Osteocyte (in vitro differentiated cells): ENCODE measurements at regions not wholly inside any gene's neighbourhood (a gene's known extent, or its start where the extent isn't known, plus 50 kb on each side); places are given as distances from the start of the nearest gene placed in this dataset.

Experiments used
- DNase-seq: peaks from one replicate; pipeline ENCODE4 v3.0.0; 2021; ENCODE audit warnings: mixed read lengths; ENCODE audit not compliant: unreplicated experiment; ENCODE audit errors: extremely low spot score
- H3K27ac Mint-ChIP-seq: one replicate; pipeline ENCODE4 v1.8.0; 2021; ENCODE audit warnings: mild to moderate bottlenecking, mixed read lengths; ENCODE audit not compliant: unreplicated experiment
- H3K27me3 Mint-ChIP-seq: one replicate; pipeline ENCODE4 v1.8.0; 2021; ENCODE audit warnings: mixed read lengths; ENCODE audit not compliant: unreplicated experiment
- H3K36me3 Mint-ChIP-seq: one replicate; pipeline ENCODE4 v1.8.0; 2021; ENCODE audit warnings: mixed read lengths; ENCODE audit not compliant: unreplicated experiment
- H3K4me1 Mint-ChIP-seq: one replicate; pipeline ENCODE4 v1.8.0; 2021; ENCODE audit warnings: mixed read lengths; ENCODE audit not compliant: unreplicated experiment
- H3K4me3 Mint-ChIP-seq: one replicate; pipeline ENCODE4 v1.8.0; 2021; ENCODE audit warnings: mild to moderate bottlenecking, moderate library complexity, mixed read lengths; ENCODE audit not compliant: unreplicated experiment
- H3K9me3 Mint-ChIP-seq: one replicate; pipeline ENCODE4 v1.8.0; 2021; ENCODE audit warnings: mixed read lengths; ENCODE audit not compliant: unreplicated experiment
- CTCF ChIP-seq: fragments of 200-600 bp; sonication (generic); IDR thresholded peaks from 2 replicates; pipeline ENCODE4 v1.5.0; 2021; ENCODE audit warnings: antibody characterized with exemption, mild to moderate bottlenecking, moderate library complexity

- Mint-ChIP-seq H3K27me3 (no peaks in the 10 kb centered on the region), H3K36me3 (no peaks in the 10 kb centered on the region), H3K4me1 (no peaks in the 10 kb centered on the region), H3K9me3 (peaks cover 32% of the 10 kb centered on the region), H3K27ac (no peak overlapping the region), H3K4me3 (no peak overlapping the region)
- no peak for TF ChIP-seq CTCF
- DNase-seq: no peak
Observed at GRCh38 chr7:52512656-52513055, 522.8 kb upstream of the POM121L12 start.

- Mint-ChIP-seq H3K4me1 (no peaks in the 10 kb centered on the region), H3K4me3 (no peak overlapping the region), H3K36me3 (no peaks in the 10 kb centered on the region), H3K27ac (no peak overlapping the region), H3K9me3 (peaks cover 5% of the 10 kb centered on the region), H3K27me3 (no peaks in the 10 kb centered on the region)
- no peak for TF ChIP-seq CTCF
- DNase-seq: no peak
Observed at GRCh38 chr7:52507546-52508255, 527.7 kb upstream of the POM121L12 start.

GRCh38 chr7:52506325-52506724, 529.1 kb upstream of the POM121L12 start:
- H3K36me3 Mint-ChIP-seq: no peaks in the 10 kb centered on the region
- no peak for TF ChIP-seq CTCF
- peaks cover 7% of the 10 kb centered on the region for H3K9me3 Mint-ChIP-seq
- DNase-seq: no peak
- H3K4me1 Mint-ChIP-seq: no peaks in the 10 kb centered on the region
- no peak overlapping the region for H3K27ac Mint-ChIP-seq
- H3K27me3 Mint-ChIP-seq: no peaks in the 10 kb centered on the region
- no peak overlapping the region for H3K4me3 Mint-ChIP-seq

- H3K9me3 Mint-ChIP-seq: peaks cover 7% of the 10 kb centered on the region
- H3K4me1 Mint-ChIP-seq: no peaks in the 10 kb centered on the region
- no peak for DNase-seq
- no peak overlapping the region for H3K27ac Mint-ChIP-seq
- no peaks in the 10 kb centered on the region for H3K36me3 Mint-ChIP-seq
- H3K27me3 Mint-ChIP-seq: no peaks in the 10 kb centered on the region
- TF ChIP-seq CTCF: no peak
- no peak overlapping the region for H3K4me3 Mint-ChIP-seq
Observed at GRCh38 chr7:52504561-52504960, 530.9 kb upstream of the POM121L12 start.

GRCh38 chr7:52502281-52502680, 533.2 kb upstream of the POM121L12 start:
- Mint-ChIP-seq H3K27me3 (no peaks in the 10 kb centered on the region), H3K4me3 (no peak overlapping the region), H3K9me3 (peaks cover 7% of the 10 kb centered on the region), H3K27ac (no peak overlapping the region), H3K4me1 (no peaks in the 10 kb centered on the region), H3K36me3 (no peaks in the 10 kb centered on the region)
- no peak for DNase-seq
- TF ChIP-seq CTCF: no peak
